VCaP (cell line): ENCODE measurements at regions not wholly inside any gene's neighbourhood (a gene's known extent, or its start where the extent isn't known, plus 50 kb on each side); places are given as distances from the start of the nearest gene placed in this dataset.
"Not testable (repeated sequence)": the region's sequence is repeated elsewhere in the genome, so short reads cannot be mapped to it uniquely, and the experiment has no call there.

Source experiments
- H3K27ac ChIP-seq: fragments of 450-650 bp; 2 replicates; pipeline ENCODE4 v1.5.1; 2017
- TF ChIP-seq, protein P1 (sequence below): fragments of 450-650 bp; conservative IDR thresholded peaks from 2 replicates; pipeline ENCODE4 v1.5.1; 2017; ENCODE audit warnings: mild to moderate bottlenecking, moderate library complexity

DNA sequence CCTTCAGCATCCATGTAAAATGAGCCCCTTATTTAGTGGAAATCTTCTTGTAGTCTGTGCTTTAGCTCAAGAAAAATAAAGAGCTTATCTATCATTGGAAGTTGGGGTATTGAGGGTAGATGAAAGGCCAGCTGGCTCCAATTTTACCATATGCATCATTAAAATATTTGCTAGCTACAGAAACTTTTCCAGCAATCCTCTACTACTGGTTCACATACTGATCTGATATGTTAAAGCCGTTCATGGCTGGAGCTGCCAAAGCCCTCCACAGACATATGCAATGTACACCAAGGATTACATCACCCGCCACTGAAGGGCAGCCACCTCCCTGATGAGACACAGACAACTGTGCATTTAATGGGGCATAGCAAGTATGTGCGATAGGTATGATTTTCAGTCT lies 1205.3 kb downstream of the GALC start:
- H3K27ac ChIP-seq, result no peak overlapping the region

DNA sequence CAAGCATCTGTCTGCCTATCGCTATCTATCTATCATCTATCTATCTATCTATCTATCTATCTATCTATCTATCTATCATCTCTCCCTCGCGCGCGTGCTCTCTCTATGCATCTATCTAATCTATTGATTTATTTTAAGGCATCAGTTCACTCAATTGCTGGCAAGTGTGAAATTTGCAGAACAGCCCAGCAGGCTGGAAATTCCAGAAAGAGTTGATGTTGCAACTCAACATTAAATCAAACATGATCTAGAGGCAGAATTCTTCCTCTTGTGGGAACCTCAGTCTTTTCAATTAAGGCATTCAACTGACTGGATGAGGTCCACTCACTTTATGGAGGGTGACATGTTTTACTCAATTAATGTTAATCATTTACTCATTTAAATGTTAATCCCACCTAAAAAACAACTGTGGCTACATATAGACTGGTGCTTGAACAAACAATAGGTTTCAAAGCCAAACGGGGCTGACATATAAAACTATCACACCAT lies 1210.8 kb downstream of the GALC start:
- TF ChIP-seq, protein P1, sequence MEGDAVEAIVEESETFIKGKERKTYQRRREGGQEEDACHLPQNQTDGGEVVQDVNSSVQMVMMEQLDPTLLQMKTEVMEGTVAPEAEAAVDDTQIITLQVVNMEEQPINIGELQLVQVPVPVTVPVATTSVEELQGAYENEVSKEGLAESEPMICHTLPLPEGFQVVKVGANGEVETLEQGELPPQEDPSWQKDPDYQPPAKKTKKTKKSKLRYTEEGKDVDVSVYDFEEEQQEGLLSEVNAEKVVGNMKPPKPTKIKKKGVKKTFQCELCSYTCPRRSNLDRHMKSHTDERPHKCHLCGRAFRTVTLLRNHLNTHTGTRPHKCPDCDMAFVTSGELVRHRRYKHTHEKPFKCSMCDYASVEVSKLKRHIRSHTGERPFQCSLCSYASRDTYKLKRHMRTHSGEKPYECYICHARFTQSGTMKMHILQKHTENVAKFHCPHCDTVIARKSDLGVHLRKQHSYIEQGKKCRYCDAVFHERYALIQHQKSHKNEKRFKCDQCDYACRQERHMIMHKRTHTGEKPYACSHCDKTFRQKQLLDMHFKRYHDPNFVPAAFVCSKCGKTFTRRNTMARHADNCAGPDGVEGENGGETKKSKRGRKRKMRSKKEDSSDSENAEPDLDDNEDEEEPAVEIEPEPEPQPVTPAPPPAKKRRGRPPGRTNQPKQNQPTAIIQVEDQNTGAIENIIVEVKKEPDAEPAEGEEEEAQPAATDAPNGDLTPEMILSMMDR, result no peak

More for the DNA sequence above, 1205.3 kb downstream of the GALC start:
- TF ChIP-seq, protein P1, result no peak

DNA sequence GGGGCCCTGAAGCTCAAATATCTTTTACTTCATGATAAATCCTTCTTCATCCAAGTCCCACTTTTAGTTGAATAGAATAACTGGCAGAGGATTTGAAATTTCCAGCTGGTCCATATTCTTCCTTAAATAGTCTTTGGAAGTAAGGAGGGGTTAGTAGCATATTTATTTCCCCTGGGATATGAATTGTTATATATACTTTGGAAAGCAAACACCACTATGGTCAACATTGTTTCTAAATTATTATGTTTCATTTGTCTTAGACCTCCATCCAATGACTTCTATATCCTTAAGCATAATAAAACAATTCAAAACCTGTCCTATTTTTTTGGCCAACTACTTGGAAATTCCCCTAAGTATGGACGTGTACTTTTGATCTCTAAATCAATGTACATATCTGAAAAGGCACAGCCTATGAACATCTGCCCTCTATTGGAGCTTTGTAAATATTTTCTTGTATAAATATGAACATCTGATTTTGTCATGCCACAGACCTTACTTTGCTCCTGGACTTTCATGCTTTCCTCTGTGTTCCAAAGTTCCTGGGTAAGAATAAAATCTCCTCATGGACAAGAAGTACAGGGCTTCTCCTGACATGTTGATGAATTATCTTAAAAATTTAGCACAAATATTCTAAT lies 1212.0 kb downstream of the GALC start:
- TF ChIP-seq, protein P1, result peak; percentile 16; the same call in 1 of the 2 replicates
- H3K27ac ChIP-seq, result no peak overlapping the region

More for the DNA sequence above, 1210.8 kb downstream of the GALC start:
- H3K27ac ChIP-seq, result no peak overlapping the region

DNA sequence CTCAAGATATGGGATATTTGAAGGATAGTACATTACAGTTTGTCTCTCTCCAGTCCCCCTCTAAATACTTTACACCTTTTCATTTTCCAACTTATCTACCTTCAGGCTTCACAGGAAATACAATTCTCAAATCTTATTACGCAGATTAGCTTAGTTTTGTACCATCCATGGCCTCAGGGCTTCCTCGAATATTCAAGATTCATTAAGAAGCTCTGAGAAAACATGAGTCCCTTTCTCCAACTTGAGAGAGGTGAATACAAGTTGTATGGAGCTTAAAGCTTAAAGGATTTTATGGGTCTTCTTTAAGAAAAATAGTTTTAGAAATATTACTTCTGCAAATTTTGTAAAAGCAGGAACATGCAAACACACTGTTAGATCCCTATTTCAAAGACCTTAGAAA lies 1212.5 kb downstream of the GALC start:
- TF ChIP-seq, protein P1, result no peak
- no peak overlapping the region for H3K27ac ChIP-seq

DNA sequence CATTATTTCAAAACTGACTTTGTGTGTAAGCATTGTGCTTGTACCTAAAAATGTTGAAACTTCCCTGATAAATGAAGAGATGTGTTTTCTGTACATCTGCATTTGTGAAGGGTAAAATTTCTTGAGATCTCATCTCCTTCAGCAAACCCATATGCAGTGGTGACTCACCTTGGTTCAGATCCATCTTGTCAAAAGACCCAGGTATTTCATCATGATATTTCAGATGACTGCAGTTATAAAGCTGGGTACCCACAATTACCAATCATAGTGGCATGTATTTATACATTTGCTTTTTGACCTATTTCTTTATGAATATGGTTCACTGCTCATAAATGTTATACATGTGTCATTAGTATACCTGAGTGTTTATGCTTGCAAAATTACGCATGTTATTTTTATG lies 1213.6 kb downstream of the GALC start:
- H3K27ac ChIP-seq, result no peak overlapping the region
- TF ChIP-seq, protein P1, result no peak

DNA sequence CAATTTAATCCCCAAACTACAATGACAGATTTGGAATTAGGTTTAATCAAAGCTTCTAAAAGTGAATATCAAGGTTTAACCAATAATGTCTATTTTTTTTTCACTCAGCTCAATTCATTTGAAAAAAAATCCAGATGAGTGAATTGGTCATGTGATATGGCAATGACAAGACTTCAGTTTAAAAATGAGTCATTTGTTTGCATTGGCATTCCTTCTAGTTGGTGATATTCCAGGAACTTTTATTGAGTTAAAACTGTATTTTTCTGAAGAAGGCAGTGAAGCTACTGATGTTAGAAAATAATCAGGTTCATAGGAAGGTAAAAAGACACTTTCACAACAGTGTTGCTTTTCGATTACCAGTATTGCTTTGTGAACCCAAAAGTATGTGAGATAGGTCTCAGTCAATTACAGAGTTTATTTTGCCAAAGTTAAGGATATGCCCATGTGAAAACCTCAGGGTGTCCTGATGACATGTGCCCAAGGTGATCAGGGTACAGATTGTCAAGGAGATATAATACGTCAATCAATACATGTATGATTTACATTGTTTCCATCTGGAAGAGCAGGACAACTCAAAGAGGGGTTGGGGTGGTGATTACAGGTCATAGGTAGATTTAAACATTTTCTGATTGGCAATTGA lies 1214.9 kb downstream of the GALC start:
- H3K27ac ChIP-seq, result no peak overlapping the region
- TF ChIP-seq, protein P1, result no peak

DNA sequence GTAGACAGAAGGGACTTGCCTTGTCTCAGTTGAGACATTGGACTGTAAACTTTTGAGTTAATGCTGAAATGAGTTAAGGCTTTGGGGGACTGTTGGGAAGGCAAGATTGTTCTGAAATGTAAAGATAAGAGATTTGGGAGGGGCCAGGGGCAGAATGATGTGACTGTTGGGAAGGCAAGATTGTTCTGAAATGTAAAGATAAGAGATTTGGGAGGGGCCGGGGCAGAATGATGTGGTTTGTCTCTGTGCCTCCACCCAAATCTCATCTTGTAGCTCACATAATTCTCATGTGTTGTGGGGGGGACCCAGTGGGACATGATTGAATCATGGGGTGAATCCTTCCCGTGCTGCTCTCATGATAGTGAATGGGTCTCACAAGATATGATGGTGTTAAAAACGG lies 1217.1 kb downstream of the GALC start:
- not testable (repeated sequence) for H3K27ac ChIP-seq

DNA sequence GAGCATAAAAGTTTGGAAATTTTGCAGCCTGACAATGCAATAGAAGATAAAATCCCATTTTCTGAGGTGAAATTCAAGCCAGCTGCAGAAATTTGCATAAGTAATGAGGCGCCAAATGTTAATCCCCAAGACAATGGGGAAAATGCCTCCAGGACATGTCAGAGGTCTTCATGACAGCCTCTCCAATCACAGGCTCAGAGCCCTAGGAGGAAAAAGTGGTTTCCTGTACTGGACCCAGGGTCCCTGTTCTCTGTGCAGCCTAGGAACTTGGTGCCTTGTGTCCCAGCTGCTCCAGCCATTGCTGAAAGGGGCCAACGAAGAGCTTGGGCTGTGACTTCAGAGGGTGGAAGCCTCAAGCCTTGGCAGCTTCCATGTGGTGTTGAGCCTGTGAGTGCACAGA lies 1218.1 kb downstream of the GALC start:
- TF ChIP-seq, protein P1, result no peak
- no peak overlapping the region for H3K27ac ChIP-seq
